NCI-H748 (cell line): ENCODE measurements at regions not wholly inside any gene's neighbourhood (a gene's known extent, or its start where the extent isn't known, plus 50 kb on each side); places are given as distances from the start of the nearest gene placed in this dataset.

Source experiments
- DNase-seq: peaks from one replicate; lab custom pipeline; 2025; ENCODE audit not compliant: unreplicated experiment; lab: John Stamatoyannopoulos, UW

- no peak for DNase-seq
Observed at GRCh38 chr13:105814902-105815250, 720.6 kb downstream of the EFNB2 start.

GRCh38 chr13:105814219-105814901 lies 721.1 kb downstream of the EFNB2 start:
- peak; percentile 57 for DNase-seq

- DNase-seq = no peak
Observed at GRCh38 chr13:105806628-105806920, 728.9 kb downstream of the EFNB2 start.

GRCh38 chr13:105805892-105806627 lies 729.4 kb downstream of the EFNB2 start:
- DNase-seq = no peak

GRCh38 chr13:105804561-105805190 lies 730.8 kb downstream of the EFNB2 start:
- no peak for DNase-seq

GRCh38 chr13:105799155-105799554 lies 736.3 kb downstream of the EFNB2 start:
- DNase-seq = no peak

- no peak for DNase-seq
Observed at GRCh38 chr13:105798541-105798940, 736.9 kb downstream of the EFNB2 start.

- no peak for DNase-seq
Observed at GRCh38 chr13:105796081-105796480, 739.4 kb downstream of the EFNB2 start.

- DNase-seq = no peak
Observed at GRCh38 chr13:105790923-105791322, 744.5 kb downstream of the EFNB2 start.

GRCh38 chr13:105788530-105788929 lies 746.9 kb downstream of the EFNB2 start:
- DNase-seq = no peak

- peak; percentile 8 for DNase-seq
Observed at GRCh38 chr13:105787632-105788031, 747.8 kb downstream of the EFNB2 start.

- no peak for DNase-seq
Observed at GRCh38 chr13:105785436-105785835, 750.0 kb downstream of the EFNB2 start.

GRCh38 chr13:105783261-105783660 lies 752.2 kb downstream of the EFNB2 start:
- DNase-seq = no peak

GRCh38 chr13:105778196-105778595 lies 757.3 kb downstream of the EFNB2 start:
- DNase-seq = no peak

GRCh38 chr13:105774739-105775460 lies 760.6 kb downstream of the EFNB2 start:
- DNase-seq = peak; percentile 12

GRCh38 chr13:105773863-105774538 lies 761.5 kb downstream of the EFNB2 start:
- peak; percentile 46 for DNase-seq

- DNase-seq = no peak
Observed at GRCh38 chr13:105773241-105773640, 762.2 kb downstream of the EFNB2 start.

GRCh38 chr13:105764486-105764885 lies 771.0 kb downstream of the EFNB2 start:
- no peak for DNase-seq

- DNase-seq = no peak
Observed at GRCh38 chr13:105763851-105764250, 771.6 kb downstream of the EFNB2 start.

GRCh38 chr13:105762096-105762495 lies 773.4 kb downstream of the EFNB2 start:
- no peak for DNase-seq
